ENCODE measurements at regions not wholly inside any gene's neighbourhood (a gene's known extent, or its start where the extent isn't known, plus 50 kb on each side); places are given as distances from the start of the nearest gene placed in this dataset.

DNA sequence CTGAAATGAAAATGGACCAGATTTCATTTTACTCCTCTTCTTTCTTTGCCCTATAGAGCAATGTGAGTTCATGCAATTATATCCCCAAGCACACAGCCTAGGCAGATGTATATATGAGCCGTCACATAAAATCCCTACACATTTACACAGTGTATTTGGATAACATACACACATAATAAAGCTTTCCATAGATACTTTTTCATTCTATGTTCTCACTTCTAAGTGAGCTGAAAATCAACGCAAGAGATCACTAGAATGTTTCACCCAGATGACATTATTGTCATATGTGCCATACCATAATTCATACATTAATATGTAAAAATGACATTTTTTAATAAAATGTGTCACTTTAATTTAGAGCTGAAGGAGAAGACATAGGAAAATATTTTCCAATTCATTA, 129.4 kb downstream of the INHBA start:
- no peaks in the 10 kb centered on the region for H3K9me3 Mint-ChIP-seq

DNA sequence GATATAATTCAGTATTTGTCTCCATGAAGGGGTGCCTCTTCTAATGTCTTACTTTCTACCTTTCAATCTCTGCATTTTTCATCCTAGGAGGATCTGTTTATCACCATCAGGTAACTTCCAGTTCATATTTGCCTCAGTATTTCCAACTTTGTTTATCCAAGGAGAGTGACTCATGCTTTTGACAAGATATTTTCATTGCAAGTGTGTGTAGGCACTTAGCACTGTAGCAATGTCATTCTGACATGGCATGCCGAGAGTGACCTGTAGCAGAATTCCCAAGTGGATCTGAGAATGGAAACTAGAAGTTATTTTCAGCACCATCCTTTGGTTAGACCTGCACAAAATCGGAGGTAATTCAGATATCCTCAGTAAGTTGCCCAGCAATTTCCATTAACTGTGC, 129.9 kb downstream of the INHBA start:
- no peak for DNase-seq (ENCODE audit: low read depth, low spot score)
- Mint-ChIP-seq H3K9me3 (no peaks in the 10 kb centered on the region), H3K4me1 (peaks cover 19% of the 10 kb centered on the region), H3K27me3 (ENCODE audit: low read depth) (no peaks in the 10 kb centered on the region), H3K4me3 (no peak overlapping the region), H3K36me3 (ENCODE audit: low read depth) (no peaks in the 10 kb centered on the region), H3K27ac (ENCODE audit: unreplicated experiment) (no peak overlapping the region)
- TF ChIP-seq, protein P1, sequence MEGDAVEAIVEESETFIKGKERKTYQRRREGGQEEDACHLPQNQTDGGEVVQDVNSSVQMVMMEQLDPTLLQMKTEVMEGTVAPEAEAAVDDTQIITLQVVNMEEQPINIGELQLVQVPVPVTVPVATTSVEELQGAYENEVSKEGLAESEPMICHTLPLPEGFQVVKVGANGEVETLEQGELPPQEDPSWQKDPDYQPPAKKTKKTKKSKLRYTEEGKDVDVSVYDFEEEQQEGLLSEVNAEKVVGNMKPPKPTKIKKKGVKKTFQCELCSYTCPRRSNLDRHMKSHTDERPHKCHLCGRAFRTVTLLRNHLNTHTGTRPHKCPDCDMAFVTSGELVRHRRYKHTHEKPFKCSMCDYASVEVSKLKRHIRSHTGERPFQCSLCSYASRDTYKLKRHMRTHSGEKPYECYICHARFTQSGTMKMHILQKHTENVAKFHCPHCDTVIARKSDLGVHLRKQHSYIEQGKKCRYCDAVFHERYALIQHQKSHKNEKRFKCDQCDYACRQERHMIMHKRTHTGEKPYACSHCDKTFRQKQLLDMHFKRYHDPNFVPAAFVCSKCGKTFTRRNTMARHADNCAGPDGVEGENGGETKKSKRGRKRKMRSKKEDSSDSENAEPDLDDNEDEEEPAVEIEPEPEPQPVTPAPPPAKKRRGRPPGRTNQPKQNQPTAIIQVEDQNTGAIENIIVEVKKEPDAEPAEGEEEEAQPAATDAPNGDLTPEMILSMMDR (conservative IDR thresholded peaks at IDR 0.05), result no peak

More for the DNA sequence above, 129.4 kb downstream of the INHBA start:
- Mint-ChIP-seq H3K36me3 (ENCODE audit: low read depth) (no peaks in the 10 kb centered on the region), H3K27ac (ENCODE audit: unreplicated experiment) (no peak overlapping the region), H3K4me3 (no peak overlapping the region), H3K27me3 (ENCODE audit: low read depth) (no peaks in the 10 kb centered on the region), H3K4me1 (peaks cover 19% of the 10 kb centered on the region)
- no peak for DNase-seq (ENCODE audit: low read depth, low spot score)
- TF ChIP-seq, protein P1 (conservative IDR thresholded peaks at IDR 0.05), result no peak

DNA sequence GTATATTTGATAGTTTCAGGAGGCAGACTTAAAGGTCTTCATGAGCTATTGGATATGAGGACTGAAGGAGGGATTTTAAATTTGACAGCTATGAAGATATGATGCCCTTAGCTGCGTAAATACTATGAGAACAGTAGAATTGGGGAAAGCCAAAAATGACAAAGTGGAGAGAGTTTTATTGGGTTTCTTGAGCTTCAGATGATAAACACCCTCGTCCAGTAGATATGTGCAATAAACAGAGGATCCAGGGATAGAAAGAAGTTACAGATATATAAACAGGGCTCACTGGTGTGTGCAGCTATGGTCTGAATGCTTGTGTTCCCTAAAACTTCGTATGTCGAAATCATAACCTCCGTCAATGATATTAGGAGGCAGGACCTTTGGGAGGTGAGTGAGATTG, 131.3 kb downstream of the INHBA start:
- Mint-ChIP-seq H3K4me1 (peaks cover 19% of the 10 kb centered on the region), H3K4me3 (no peak overlapping the region), H3K9me3 (no peaks in the 10 kb centered on the region), H3K27me3 (ENCODE audit: low read depth) (peaks cover 2% of the 10 kb centered on the region), H3K27ac (ENCODE audit: unreplicated experiment) (no peak overlapping the region), H3K36me3 (ENCODE audit: low read depth) (no peaks in the 10 kb centered on the region)
- TF ChIP-seq, protein P1 (conservative IDR thresholded peaks at IDR 0.05), result no peak
- DNase-seq (ENCODE audit: low read depth, low spot score), result no peak

DNA sequence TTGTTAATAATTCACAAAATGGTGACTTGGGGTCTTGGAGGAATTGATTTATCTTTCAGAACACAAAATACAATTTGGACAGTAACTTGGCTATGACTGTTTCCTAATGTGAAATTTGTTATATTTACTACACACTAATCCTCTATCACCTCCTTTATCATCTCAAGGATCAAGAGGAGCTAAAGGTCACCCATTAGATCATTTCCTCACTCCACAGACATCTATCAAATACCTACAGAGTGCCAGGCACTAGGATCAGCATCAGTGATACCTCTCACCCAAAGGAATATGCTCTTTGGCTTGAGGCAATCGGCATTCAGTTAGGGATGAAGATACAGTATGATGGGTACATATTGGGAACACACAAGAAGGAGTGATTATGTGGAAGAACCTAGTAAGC, 132.1 kb downstream of the INHBA start:
- Mint-ChIP-seq H3K27me3 (ENCODE audit: low read depth) (peaks cover 2% of the 10 kb centered on the region), H3K4me1 (peaks cover 19% of the 10 kb centered on the region), H3K27ac (ENCODE audit: unreplicated experiment) (no peak overlapping the region), H3K4me3 (no peak overlapping the region), H3K36me3 (ENCODE audit: low read depth) (no peaks in the 10 kb centered on the region), H3K9me3 (no peaks in the 10 kb centered on the region)
- TF ChIP-seq, protein P1 (conservative IDR thresholded peaks at IDR 0.05), result no peak
- DNase-seq (ENCODE audit: low read depth, low spot score), result no peak

DNA sequence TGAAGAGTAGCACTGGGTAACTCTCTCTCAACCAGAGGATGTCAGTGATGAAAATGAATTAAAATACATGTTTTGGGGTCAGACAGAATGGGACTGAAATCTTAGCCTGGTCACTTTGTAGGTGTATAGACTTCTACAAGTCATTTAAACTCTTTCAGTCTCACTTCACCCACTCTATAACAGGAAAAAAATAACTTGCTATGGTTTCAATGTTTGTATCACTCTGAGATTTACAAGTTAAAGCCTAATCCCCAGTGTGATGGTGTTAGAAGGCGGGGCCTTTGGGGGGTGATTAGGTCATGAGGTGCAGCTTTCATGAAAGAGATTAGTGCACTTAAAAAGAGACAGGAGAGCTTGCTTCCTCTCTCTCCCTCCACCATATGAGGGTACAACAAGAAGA, 134.8 kb downstream of the INHBA start:
- DNase-seq (ENCODE audit: low read depth, low spot score), result no peak
- Mint-ChIP-seq H3K27ac (ENCODE audit: unreplicated experiment) (no peak overlapping the region), H3K36me3 (ENCODE audit: low read depth) (no peaks in the 10 kb centered on the region), H3K27me3 (ENCODE audit: low read depth) (peaks cover 2% of the 10 kb centered on the region), H3K4me1 (peaks cover 19% of the 10 kb centered on the region), H3K4me3 (no peak overlapping the region), H3K9me3 (no peaks in the 10 kb centered on the region)
- TF ChIP-seq, protein P1 (conservative IDR thresholded peaks at IDR 0.05), result no peak

DNA sequence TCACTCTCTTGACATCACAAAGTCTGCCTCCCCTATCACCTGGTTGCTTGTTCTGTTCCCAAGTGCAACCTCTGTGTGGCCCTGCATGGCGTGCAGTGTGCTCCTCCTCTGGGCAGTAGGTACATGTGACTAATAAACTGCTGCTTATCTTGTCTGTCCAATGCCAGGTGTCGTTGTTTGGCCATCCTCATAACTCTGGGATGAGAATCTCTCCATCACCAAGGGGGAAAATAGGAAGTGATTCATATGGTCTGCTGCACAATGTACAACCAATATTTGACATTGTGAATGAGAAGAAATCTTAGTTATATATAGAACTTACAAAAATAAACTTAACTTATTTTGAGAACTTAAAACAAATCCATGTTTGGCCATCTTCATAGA, 135.2 kb downstream of the INHBA start:
- no peaks in the 10 kb centered on the region for H3K36me3 Mint-ChIP-seq (ENCODE audit: low read depth)
- no peaks in the 10 kb centered on the region for H3K9me3 Mint-ChIP-seq
- no peak overlapping the region for H3K4me3 Mint-ChIP-seq
- no peak for DNase-seq (ENCODE audit: low read depth, low spot score)
- no peak overlapping the region for H3K27ac Mint-ChIP-seq (ENCODE audit: unreplicated experiment)
- TF ChIP-seq, protein P1 (conservative IDR thresholded peaks at IDR 0.05), result no peak
- H3K27me3 Mint-ChIP-seq (ENCODE audit: low read depth), result peaks cover 2% of the 10 kb centered on the region
- H3K4me1 Mint-ChIP-seq, result peaks cover 19% of the 10 kb centered on the region

Data from neural crest cell (in vitro differentiated cells).